GM18868 (cell line): ENCODE measurements at regions not wholly inside any gene's neighbourhood (a gene's known extent, or its start where the extent isn't known, plus 50 kb on each side); places are given as distances from the start of the nearest gene placed in this dataset.

Experiments
- ATAC-seq: cut with Tn5 transposase; IDR thresholded peaks from one replicate; pipeline ENCODE4 v1.9.1; 2021; ENCODE audit warnings: mild to moderate bottlenecking, moderate library complexity; ENCODE audit not compliant: unreplicated experiment

GRCh38 chr2:103942199-103942598 is 911.7 kb upstream of the POU3F3 start:
- ATAC-seq: no peak

- ATAC-seq: no peak
These were observed 908.8 kb upstream of the POU3F3 start for GRCh38 chr2:103945083-103945482.

GRCh38 chr2:103959174-103960128 is 894.5 kb upstream of the POU3F3 start:
- ATAC-seq: peak; percentile 94

- ATAC-seq: no peak
These were observed 893.8 kb upstream of the POU3F3 start for GRCh38 chr2:103960129-103960513.

- no peak for ATAC-seq
These were observed 893.0 kb upstream of the POU3F3 start for GRCh38 chr2:103960951-103961350.

- no peak for ATAC-seq
These were observed 892.1 kb upstream of the POU3F3 start for GRCh38 chr2:103961862-103962261.

GRCh38 chr2:103962670-103963069 is 891.2 kb upstream of the POU3F3 start:
- ATAC-seq: no peak

GRCh38 chr2:103963146-103963725 is 890.7 kb upstream of the POU3F3 start:
- no peak for ATAC-seq

GRCh38 chr2:103977241-103977640 is 876.7 kb upstream of the POU3F3 start:
- no peak for ATAC-seq

- no peak for ATAC-seq
These were observed 876.2 kb upstream of the POU3F3 start for GRCh38 chr2:103977668-103978067.

- no peak for ATAC-seq
These were observed 873.5 kb upstream of the POU3F3 start for GRCh38 chr2:103980401-103980800.

- no peak for ATAC-seq
These were observed 871.2 kb upstream of the POU3F3 start for GRCh38 chr2:103982691-103983090.

- no peak for ATAC-seq
These were observed 867.9 kb upstream of the POU3F3 start for GRCh38 chr2:103986001-103986400.

- no peak for ATAC-seq
These were observed 862.3 kb upstream of the POU3F3 start for GRCh38 chr2:103991591-103991990.

GRCh38 chr2:104004821-104005220 is 849.1 kb upstream of the POU3F3 start:
- ATAC-seq: no peak

- ATAC-seq: no peak
These were observed 837.1 kb upstream of the POU3F3 start for GRCh38 chr2:104016801-104017200.

GRCh38 chr2:104023306-104023705 is 830.6 kb upstream of the POU3F3 start:
- no peak for ATAC-seq

- ATAC-seq: no peak
These were observed 830.1 kb upstream of the POU3F3 start for GRCh38 chr2:104023765-104024164.

GRCh38 chr2:104025295-104025694 is 828.6 kb upstream of the POU3F3 start:
- no peak for ATAC-seq

- ATAC-seq: no peak
These were observed 827.2 kb upstream of the POU3F3 start for GRCh38 chr2:104026725-104027124.

- no peak for ATAC-seq
These were observed 826.6 kb upstream of the POU3F3 start for GRCh38 chr2:104027321-104027720.

- ATAC-seq: no peak
These were observed 825.9 kb upstream of the POU3F3 start for GRCh38 chr2:104028061-104028460.
